ENCODE measurements at regions not wholly inside any gene's neighbourhood (a gene's known extent, or its start where the extent isn't known, plus 50 kb on each side); places are given as distances from the start of the nearest gene placed in this dataset.

GRCh38 chr11:31887180-31887579, 76.1 kb upstream of the PAX6 start:
- DNase-seq, result no peak

- no peak for DNase-seq
Observed at GRCh38 chr11:31884080-31884479, 73.0 kb upstream of the PAX6 start.

- DNase-seq, result no peak
Observed at GRCh38 chr11:31883435-31883834, 72.3 kb upstream of the PAX6 start.

GRCh38 chr11:31882951-31883392, 71.8 kb upstream of the PAX6 start:
- DNase-seq, result no peak

- DNase-seq, result no peak
Observed at GRCh38 chr11:31881825-31882224, 70.7 kb upstream of the PAX6 start.

- no peak for DNase-seq
Observed at GRCh38 chr11:31879681-31880080, 68.6 kb upstream of the PAX6 start.

GRCh38 chr11:31877863-31878262, 66.7 kb upstream of the PAX6 start:
- no peak for DNase-seq

GRCh38 chr11:31877083-31877482, 66.0 kb upstream of the PAX6 start:
- DNase-seq, result no peak

- DNase-seq, result no peak
Observed at GRCh38 chr11:31875866-31876560, 64.9 kb upstream of the PAX6 start.

GRCh38 chr11:31874631-31875191, 63.6 kb upstream of the PAX6 start:
- no peak for DNase-seq

- DNase-seq, result no peak
Observed at GRCh38 chr11:31873124-31873523, 62.0 kb upstream of the PAX6 start.

GRCh38 chr11:31872076-31872443, 60.9 kb upstream of the PAX6 start:
- no peak for DNase-seq

GRCh38 chr11:31871310-31872075, 60.4 kb upstream of the PAX6 start:
- no peak for DNase-seq

GRCh38 chr11:31870609-31871309, 59.6 kb upstream of the PAX6 start:
- DNase-seq, result peak; percentile 11

GRCh38 chr11:31869986-31870385, 58.9 kb upstream of the PAX6 start:
- DNase-seq, result no peak

- no peak for DNase-seq
Observed at GRCh38 chr11:31865606-31866300, 54.6 kb upstream of the PAX6 start.

- no peak for DNase-seq
Observed at GRCh38 chr11:31863170-31863832, 52.2 kb upstream of the PAX6 start.

- no peak for DNase-seq
Observed at GRCh38 chr11:31861011-31861410, 49.9 kb upstream of the PAX6 start.
